GM18502 (cell line): ENCODE measurements at regions not wholly inside any gene's neighbourhood (a gene's known extent, or its start where the extent isn't known, plus 50 kb on each side); places are given as distances from the start of the nearest gene placed in this dataset.
"Not testable (repeated sequence)": the region's sequence is repeated elsewhere in the genome, so short reads cannot be mapped to it uniquely, and the experiment has no call there.

Source experiments
- ATAC-seq: cut with Tn5 transposase; IDR thresholded peaks from one replicate; pipeline ENCODE4 v1.9.1; 2021; ENCODE audit warnings: mild to moderate bottlenecking; ENCODE audit not compliant: unreplicated experiment, poor library complexity

- ATAC-seq = no peak
Measured at GRCh38 chr10:120047926-120048325, 155.4 kb downstream of the SEC23IP start.

- ATAC-seq = no peak
Measured at GRCh38 chr10:120048391-120048790, 155.9 kb downstream of the SEC23IP start.

- no peak for ATAC-seq
Measured at GRCh38 chr10:120051671-120052070, 159.1 kb downstream of the SEC23IP start.

- ATAC-seq = no peak
Measured at GRCh38 chr10:120052964-120053702, 160.6 kb downstream of the SEC23IP start.

GRCh38 chr10:120059790-120060189 is 167.3 kb downstream of the SEC23IP start:
- ATAC-seq = not testable (repeated sequence)

DNA sequence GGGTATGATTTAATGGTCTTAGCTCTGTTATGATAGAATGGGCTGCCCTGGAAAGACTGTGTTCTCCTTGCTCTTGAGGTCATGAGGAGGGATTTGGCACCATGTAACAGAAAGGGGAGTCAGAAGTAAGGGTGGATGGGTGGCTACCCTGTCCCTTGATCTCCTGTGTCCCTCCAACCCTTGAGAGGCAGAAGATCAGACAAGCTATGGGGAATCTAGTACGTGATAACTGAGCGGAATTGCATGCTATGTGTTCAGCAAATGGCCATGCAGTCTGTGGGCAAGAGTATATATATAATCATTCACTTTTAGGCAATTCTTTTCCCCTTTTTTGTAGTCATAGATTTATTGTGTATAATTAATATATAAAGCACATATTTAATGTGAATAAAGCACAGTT is 174.9 kb downstream of the SEC23IP start:
- no peak for ATAC-seq

DNA sequence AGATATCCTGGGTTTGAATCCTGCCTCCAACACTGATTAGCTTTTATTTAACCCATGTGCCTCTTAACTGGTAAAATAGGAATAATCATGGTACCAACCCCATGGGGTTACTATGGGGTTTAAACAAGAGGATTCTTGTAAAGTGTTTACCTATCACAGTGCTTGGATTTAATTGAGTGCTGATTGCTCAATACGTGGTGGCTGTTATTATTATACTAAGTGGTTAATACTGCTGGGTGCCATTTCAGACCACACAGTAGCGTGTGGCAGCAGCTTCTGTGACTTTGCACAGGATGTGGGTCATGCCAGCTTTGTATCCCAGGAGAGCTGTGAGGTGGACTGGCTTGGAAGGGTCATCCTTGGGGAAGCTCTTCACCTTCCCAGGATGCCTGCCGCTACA is 177.2 kb downstream of the SEC23IP start:
- no peak for ATAC-seq

DNA sequence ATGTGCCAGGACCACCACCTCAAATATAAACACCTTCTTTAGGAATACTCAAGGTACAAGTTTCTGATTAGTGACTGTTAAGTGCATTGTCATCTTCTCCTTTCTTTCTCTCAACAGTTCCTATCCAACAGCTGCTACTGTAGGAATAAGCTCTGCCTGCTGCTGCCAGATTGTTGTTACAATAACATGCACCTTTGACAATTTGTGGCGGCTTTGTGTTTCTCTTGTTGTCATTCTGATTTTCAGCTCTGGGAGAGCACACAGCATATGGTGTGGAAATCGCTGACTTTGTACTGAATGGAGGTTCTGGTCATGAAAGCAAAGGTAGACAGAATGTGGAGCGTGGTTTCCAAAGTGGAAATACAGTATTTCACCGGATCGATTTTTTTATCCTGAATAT is 182.8 kb downstream of the SEC23IP start:
- ATAC-seq = no peak

DNA sequence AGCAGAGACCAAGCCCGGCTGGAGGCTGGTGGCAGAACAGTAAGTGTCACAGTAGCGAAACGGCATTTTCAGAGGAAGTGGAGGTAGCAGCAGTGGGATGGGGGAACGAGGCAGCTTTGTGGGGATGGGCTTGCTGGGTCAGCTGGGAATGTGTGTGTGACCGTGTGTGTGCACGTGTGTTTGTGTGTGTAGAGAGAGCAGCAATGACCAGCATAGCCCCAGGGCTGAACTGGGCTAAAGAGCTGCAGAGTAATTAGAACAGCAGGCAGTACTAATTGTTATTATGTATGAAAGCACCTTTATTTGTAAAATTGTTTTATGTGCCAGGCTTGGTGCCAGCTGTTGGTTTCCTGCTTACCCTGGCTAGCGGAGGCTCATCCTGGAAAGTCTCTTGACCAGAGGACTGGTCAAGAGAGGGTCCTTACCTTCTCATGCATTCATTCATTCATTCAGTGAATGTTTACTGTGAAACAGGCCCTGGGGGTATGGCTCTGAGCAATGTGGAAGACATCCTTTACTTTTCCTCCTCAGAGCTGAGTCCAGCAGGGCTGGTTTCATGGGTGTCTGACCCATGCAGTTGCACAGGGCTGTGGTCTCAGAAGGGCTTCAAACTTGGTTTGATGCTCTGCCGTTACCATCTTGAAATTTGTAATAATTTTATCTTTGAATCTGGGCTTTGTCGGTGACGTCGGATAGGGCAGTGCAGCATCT is 184.6 kb downstream of the SEC23IP start:
- ATAC-seq = no peak

DNA sequence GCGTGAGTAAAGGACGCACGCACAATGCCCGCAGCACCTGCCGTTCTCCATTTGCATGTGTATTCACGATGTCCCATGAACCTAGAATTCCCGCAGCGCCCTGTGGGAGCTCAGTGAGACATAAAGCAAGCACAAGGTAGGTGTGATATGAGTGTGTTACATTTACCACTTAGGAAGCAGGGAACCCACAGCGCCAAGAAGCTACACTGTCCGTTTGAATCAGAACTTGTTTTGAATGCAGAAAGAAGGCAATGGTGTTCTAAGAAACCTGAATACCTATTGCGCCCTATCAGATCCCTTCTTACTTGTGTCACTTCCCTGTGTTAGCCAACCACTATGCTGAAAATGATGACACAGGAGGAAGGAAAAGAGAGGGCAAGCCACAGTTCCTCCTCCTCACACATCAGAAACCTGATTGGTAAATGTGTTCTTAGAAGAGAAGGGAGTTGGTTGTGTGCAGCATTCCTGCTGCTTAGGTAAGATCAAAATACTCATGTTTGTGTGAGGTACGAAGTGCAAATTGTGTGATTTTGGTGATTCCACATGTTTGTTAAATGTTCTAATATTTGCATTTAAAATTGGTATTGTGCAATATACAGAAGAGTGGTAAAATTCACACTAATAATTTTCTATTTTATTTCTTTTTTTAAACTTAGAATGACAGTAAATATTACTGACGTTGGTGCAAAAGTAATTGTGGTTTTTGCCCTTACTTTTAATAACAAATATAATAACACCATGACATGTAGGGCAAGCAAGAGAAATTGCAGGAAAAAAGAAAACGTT is 185.4 kb downstream of the SEC23IP start:
- no peak for ATAC-seq

DNA sequence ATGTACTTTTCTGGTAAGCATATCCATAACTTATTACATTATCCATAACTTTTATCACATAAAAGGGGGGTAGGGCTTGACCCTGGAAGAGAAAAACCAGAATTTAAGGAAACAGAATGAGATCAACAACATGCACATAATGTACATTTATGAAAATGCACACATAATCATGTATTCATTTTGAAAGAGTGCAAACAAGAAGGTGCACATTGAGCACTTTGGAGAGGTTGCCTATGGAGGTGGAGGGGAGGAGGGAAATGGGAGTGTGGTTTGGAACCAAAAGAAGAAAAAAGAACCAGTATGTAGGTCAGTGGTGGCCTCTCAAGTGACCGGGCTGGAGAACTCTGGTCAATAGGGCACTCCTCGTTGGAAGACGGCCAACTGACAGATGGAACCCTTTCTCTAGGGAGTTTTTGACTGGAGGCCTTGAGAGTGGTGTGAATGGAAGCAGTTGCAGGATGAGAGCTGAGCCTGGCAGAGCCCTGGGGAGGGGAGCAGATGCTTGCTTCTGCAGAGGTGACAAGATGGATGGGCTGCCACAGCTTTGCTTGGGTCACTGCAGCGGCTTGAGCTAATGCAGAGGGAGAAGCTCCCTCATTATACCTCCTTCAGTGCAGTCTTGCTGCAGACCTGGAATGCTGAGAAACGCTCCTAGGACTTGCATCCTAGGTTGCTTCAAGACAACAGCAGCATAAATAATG is 192.7 kb downstream of the SEC23IP start:
- no peak for ATAC-seq

- ATAC-seq = no peak
Measured at GRCh38 chr10:120086066-120086465, 193.5 kb downstream of the SEC23IP start.

DNA sequence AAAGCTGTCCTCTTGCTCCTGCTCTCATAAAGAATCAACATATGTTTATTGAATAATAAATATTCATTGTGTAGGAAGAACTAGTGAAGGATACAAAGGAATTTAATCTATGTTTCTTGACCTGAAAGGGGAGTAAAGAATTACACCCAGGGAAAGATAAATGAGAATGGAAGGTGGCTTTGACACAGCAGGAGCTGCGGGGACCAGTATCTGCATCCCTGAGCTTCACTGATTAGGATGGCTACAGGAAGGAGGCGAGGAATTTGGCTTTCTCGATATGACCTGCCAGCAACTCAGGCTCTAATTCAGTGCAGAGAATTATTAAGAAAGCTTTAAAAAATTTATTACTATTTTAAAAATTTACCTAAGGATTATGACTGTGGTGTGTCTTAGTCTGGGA is 194.6 kb downstream of the SEC23IP start:
- no peak for ATAC-seq

DNA sequence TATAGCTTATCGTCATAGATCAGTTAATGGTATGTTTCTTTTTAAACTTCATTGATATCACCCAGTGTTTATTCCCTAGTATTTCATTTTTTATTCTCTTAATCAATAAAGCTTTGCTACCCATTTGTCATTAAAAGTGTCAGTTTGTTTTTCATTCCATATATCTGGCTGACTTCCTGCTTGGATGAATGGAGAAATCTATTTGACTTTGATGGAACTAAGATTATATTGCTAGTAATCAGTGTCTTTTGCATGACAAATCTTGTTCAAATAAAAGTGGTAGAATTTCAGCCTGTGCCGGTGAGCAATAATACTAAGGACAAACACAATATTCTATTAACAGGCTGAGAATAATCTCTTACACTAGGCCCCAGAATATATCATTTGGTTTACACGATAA is 203.3 kb downstream of the SEC23IP start:
- no peak for ATAC-seq

DNA sequence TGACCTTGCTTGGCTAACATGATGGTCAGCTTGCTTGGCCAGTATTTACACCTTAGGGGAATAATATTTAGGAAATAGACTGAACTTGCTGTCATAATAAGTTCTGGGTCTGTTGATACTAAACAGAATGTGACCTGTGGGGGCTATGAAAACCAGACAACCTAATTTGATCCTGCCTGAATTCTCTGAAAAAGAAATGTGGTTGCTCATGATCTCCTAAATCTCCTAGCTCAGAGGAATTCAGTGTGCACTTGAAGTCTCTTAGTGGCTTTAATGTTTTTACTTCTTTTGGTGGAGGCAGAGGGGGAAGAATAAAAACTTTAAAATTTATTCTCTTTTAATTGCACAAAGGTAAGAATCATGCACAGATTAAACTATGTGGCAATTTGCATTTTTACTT is 205.2 kb downstream of the SEC23IP start:
- no peak for ATAC-seq

DNA sequence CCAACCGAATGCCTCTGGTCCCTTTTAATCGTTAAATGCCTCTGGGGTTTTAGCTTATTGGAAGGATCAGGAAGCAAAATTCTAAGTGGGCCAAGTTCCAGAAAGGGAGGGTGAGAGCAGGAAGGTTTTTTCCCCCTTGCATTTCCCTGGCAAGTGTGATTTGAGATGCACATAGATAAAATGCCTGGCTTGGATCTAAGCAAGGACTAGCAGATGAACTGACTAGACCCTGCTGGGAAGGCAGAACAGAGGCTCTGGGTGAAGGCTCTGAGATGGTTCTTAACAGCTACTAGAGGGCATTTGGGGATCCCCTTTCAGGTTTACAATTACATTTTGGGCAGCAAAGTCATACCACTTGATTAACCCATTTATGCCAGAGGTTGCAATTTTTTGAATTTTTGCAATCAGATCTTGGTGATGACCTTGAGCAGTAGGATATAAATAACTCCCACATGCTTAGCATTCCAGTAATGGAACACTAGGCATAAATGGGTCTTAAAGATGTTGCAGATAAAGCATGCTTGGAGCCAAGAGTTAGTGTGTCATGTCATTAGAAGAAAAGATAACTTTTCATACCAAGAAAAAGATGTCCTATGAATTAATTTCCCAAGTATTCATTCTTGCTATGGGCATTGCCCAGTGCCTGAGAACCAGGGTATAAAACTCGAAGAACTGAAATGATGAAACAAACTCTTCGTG is 205.9 kb downstream of the SEC23IP start:
- ATAC-seq = no peak

DNA sequence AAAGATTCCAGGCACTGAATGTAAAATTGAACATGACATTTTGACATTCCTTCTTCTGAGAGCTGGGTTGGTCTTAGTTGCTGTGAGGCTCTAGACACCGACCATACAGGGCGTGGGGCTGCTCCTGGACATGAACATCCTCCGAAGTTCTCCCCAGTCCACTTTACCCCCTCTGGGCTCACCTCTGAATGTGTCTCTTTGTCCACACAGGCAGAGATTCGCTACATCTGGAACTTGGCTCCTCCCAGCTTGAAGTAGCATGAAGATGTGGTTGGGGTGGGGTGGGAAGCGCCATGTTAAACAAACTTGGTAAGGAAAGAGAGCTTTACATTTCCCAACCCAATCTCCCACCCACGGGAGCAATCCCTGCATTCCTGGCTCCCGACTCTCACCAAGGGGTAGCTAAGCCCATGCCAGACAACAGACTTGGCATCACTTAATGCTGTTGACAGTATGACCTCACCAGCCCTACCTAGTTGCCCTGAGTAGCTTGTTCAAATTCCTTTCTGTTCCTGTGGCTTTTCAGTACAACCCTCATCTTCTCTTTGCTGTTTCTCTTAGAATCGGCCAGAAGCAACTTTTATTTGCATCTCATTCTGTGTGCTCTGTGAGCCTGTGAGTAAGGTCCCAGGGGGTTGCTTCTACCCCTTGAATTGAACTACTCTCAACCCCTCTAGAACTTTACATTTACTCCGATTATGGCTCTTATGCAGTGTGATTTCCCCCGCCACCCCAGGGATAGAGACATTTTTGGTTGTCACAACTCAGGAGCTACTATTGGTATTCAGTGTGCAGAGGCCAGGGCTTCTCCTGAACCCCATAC is 211.4 kb downstream of the SEC23IP start:
- ATAC-seq = no peak

- ATAC-seq = no peak
Measured at GRCh38 chr10:120105001-120105400, 212.5 kb downstream of the SEC23IP start.

DNA sequence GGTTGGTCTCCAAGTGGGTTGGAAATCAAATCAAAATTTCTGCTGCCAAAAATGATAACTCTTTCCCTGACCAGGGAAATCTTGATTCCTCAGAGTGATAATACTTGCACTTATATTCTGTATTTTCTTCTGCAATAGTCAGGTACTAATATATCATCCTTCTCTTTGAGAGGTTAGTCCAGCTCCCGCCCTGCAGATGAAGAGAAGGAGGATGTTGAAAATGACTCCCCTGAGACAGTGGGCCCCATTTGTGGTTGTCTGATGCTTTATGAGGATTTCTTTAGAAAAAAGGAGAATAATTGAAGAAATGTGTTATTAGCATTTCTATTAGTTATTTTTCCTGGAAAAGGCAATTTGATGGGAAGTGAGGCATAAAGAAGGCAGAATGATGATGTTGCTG is 213.0 kb downstream of the SEC23IP start:
- ATAC-seq = no peak
